Tibial artery (tissue), 4 donors: ENCODE measurements at regions not wholly inside any gene's neighbourhood (a gene's known extent, or its start where the extent isn't known, plus 50 kb on each side); places are given as distances from the start of the nearest gene placed in this dataset.

Experiments used
- DNase-seq, 2 donors: peaks; one replicate each; pipeline ENCODE4 v3.0.0-alpha.2; 2019
- H3K27ac ChIP-seq, 2 donors: fragments of 200-600 bp; sonication (generic) in 1 of 2; 1 replicate in 1 of 2; 2 replicates in 1 of 2; pipeline ENCODE4 v1.5.1; 2018 to 2019; ENCODE audit warnings: mild to moderate bottlenecking in 1 of 2
- H3K27me3 ChIP-seq, 2 donors: fragments of 200-600 bp; sonication (generic) in 1 of 2; one replicate each; pipeline versions ENCODE4 v1.5.1 to v1.6.0; 2016 to 2019
- H3K36me3 ChIP-seq, 3 donors: fragments of 200-600 bp; sonication (generic) in 2 of 3; one replicate each; pipeline ENCODE4 v1.5.1; 2016 to 2019; ENCODE audit warnings: mild to moderate bottlenecking in 2 of 3
- H3K4me1 ChIP-seq, 4 donors: fragments of 200-600 bp; sonication (generic) in 2 of 4; 1 replicate in 3 of 4; 2 replicates in 1 of 4; pipeline ENCODE4 v1.5.1; 2016 to 2019
- H3K4me3 ChIP-seq, 2 donors: fragments of 200-600 bp; sonication (generic) in 1 of 2; 1 replicate in 1 of 2; 2 replicates in 1 of 2; pipeline ENCODE4 v1.5.1; 2018 to 2019; ENCODE audit warnings: mild to moderate bottlenecking in 2 of 2
- H3K9me3 ChIP-seq, 3 donors: fragments of 200-600 bp; sonication (generic) in 1 of 3; one replicate each; pipeline ENCODE4 v1.5.1; 2016 to 2019
- CTCF ChIP-seq, 2 experiments: fragments of 200-600 bp in 1 of 2; fragments of 450-650 bp in 1 of 2; IDR thresholded peaks; one replicate each; pipeline ENCODE4 v1.5.1; 2017 to 2019; ENCODE audit warnings: antibody characterized with exemption in 2 of 2, mild to moderate bottlenecking in 1 of 2, moderate library complexity in 1 of 2
- intact Hi-C: fragments of 100-400 bp; cut with DNase I; formaldehyde crosslinking; loops from one replicate; pipeline ENCODE4 v1.15.0; 2023; ENCODE audit warnings: low total_unique reads

DNA sequence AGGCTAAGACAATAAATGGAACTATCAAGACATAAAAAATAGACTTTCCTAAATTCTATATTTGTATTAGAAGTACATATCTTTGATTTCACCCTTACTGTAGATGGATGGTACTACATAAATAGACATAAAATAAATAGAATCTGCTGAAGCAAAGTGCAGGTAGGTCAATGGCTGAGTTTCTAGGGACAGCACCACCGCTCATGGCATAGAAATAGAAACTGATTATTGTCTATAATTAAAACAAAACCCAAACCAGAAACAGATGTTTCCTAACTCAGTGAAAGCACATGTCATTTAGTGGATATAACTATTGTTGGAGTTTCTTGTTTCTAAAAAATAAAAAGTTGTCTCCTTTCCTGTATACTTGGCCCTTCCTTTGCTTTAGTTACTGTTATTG is 387.3 kb upstream of the ADGRL3 start:
- Histone ChIP-seq H3K27me3 (no peaks in the 10 kb centered on the region), H3K4me3 (no peak overlapping the region), H3K36me3 (no peaks in the 10 kb centered on the region), H3K9me3 (no peaks in the 10 kb centered on the region), H3K4me1 (no peaks in the 10 kb centered on the region), H3K27ac (no peak overlapping the region)
- TF ChIP-seq CTCF (IDR thresholded peaks at IDR 0.05), result no peak
- DNase-seq, result no peak
- intact Hi-C loops, result no loop called here

DNA sequence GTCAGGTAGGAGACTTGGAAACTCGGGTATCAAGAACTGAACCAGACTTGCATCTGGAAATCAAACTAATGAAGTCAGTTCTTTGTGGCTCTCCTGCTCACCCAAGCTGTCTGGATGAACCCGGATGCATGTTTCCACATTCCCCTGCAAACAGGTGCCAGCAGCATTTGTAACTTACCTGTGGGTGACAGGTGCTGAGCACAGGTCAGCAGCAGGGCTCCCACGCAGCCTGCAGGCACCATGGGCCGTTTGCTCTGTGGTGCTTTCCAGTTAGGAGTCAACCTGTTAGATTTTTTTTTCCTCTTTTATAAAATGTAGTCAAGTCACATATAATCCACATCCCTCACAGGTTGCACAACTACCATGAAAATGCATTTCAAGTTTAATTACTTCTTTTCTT is 385.6 kb upstream of the ADGRL3 start:
- Histone ChIP-seq H3K27ac (no peak overlapping the region), H3K9me3 (no peaks in the 10 kb centered on the region), H3K4me3 (no peak overlapping the region), H3K36me3 (no peaks in the 10 kb centered on the region), H3K27me3 (no peaks in the 10 kb centered on the region), H3K4me1 (no peaks in the 10 kb centered on the region)
- TF ChIP-seq CTCF (IDR thresholded peaks at IDR 0.05), result no peak
- intact Hi-C loops, result no loop called here
- DNase-seq, result no peak

- Histone ChIP-seq H3K4me3 (no peak overlapping the region), H3K27me3 (no peaks in the 10 kb centered on the region), H3K9me3 (no peaks in the 10 kb centered on the region), H3K36me3 (no peaks in the 10 kb centered on the region), H3K27ac (no peak overlapping the region), H3K4me1 (no peaks in the 10 kb centered on the region)
- intact Hi-C loops, result no loop called here
- TF ChIP-seq CTCF (IDR thresholded peaks at IDR 0.05), result no peak
- no peak for DNase-seq
Measured at GRCh38 chr4:60817609-60818008, 382.5 kb upstream of the ADGRL3 start.

GRCh38 chr4:60822986-60823385 is 377.1 kb upstream of the ADGRL3 start:
- no peaks in the 10 kb centered on the region for H3K36me3 ChIP-seq
- H3K9me3 ChIP-seq, result no peaks in the 10 kb centered on the region
- H3K4me1 ChIP-seq, result peaks cover 0 to 9% (median 0%) of the 10 kb centered on the region in 4 donors
- no peak overlapping the region for H3K27ac ChIP-seq
- no peak for TF ChIP-seq CTCF (IDR thresholded peaks at IDR 0.05)
- no peaks in the 10 kb centered on the region for H3K27me3 ChIP-seq
- intact Hi-C loops, result no loop called here
- H3K4me3 ChIP-seq, result no peak overlapping the region
- DNase-seq, result no peak

- Histone ChIP-seq H3K36me3 (no peaks in the 10 kb centered on the region), H3K27ac (no peak overlapping the region), H3K9me3 (no peaks in the 10 kb centered on the region), H3K4me1 (no peaks in the 10 kb centered on the region), H3K27me3 (no peaks in the 10 kb centered on the region), H3K4me3 (no peak overlapping the region)
- TF ChIP-seq CTCF (IDR thresholded peaks at IDR 0.05), result no peak
- DNase-seq, result no peak
- intact Hi-C loops, result no loop called here
Measured at GRCh38 chr4:60840020-60840419, 360.1 kb upstream of the ADGRL3 start.

- no peaks in the 10 kb centered on the region for H3K9me3 ChIP-seq
- TF ChIP-seq CTCF (IDR thresholded peaks at IDR 0.05), result no peak
- H3K27me3 ChIP-seq, result no peaks in the 10 kb centered on the region
- H3K4me1 ChIP-seq, result no peaks in the 10 kb centered on the region
- H3K27ac ChIP-seq, result no peak overlapping the region
- no peak overlapping the region for H3K4me3 ChIP-seq
- no peaks in the 10 kb centered on the region for H3K36me3 ChIP-seq
- DNase-seq, result no peak
- intact Hi-C loops, result no loop called here
Measured at GRCh38 chr4:60846678-60847077, 353.4 kb upstream of the ADGRL3 start.
